ENCODE measurements at regions not wholly inside any gene's neighbourhood (a gene's known extent, or its start where the extent isn't known, plus 50 kb on each side); places are given as distances from the start of the nearest gene placed in this dataset.

- TF ChIP-seq CTCF (IDR thresholded peaks at IDR 0.05) (no peak), JUN (IDR thresholded peaks at IDR 0.05) (no peak), REST (IDR thresholded peaks at IDR 0.05) (no peak), USF2 (IDR thresholded peaks at IDR 0.05) (no peak), PBX3 (IDR thresholded peaks at IDR 0.05) (no peak)
Measured at GRCh38 chr10:125472010-125472607, 210.9 kb downstream of the TEX36 start.

Measured in A549 (cell line).